HepG2 (cell line): ENCODE measurements at regions not wholly inside any gene's neighbourhood (a gene's known extent, or its start where the extent isn't known, plus 50 kb on each side); places are given as distances from the start of the nearest gene placed in this dataset.

ENCODE experiments used
- CEBPB ChIP-seq: IDR thresholded peaks from 2 replicates; pipeline ENCODE4 v1.6.1; 2011; ENCODE audit warnings: low read depth, low read length, improper control_type of control experiment, borderline replicate concordance
- CTCF ChIP-seq: sonication (generic); formaldehyde crosslinking; IDR thresholded peaks from 2 replicates; pipeline ENCODE4 v1.5.0; 2020; ENCODE audit warnings: mild to moderate bottlenecking, missing genetic modification reagents, moderate library complexity
- NR0B2 ChIP-seq: sonication (generic); formaldehyde crosslinking; IDR thresholded peaks from 2 replicates; pipeline ENCODE4 v1.4.0; 2020; ENCODE audit warnings: mild to moderate bottlenecking, missing genetic modification reagents
- TGIF2 ChIP-seq: IDR thresholded peaks from 2 replicates; pipeline ENCODE4 v1.6.1; 2016; ENCODE audit warnings: control low read depth, missing compliant biosample characterization
- ZNF605 ChIP-seq: sonication (generic); formaldehyde crosslinking; IDR thresholded peaks from 2 replicates; pipeline ENCODE4 v1.8.0; 2022; ENCODE audit warnings: mild to moderate bottlenecking, missing genetic modification reagents

GRCh38 chr2:103145739-103146138 lies 383.9 kb downstream of the TMEM182 start:
- TF ChIP-seq CEBPB = no peak
- TF ChIP-seq TGIF2 (CRISPR knock-in tag) = no peak
- no peak for TF ChIP-seq ZNF605
- TF ChIP-seq CTCF (CRISPR knock-in tag) = no peak
- TF ChIP-seq NR0B2 (CRISPR knock-in tag) = no peak
